Adrenal gland (tissue), 9 donors: ENCODE measurements at regions not wholly inside any gene's neighbourhood (a gene's known extent, or its start where the extent isn't known, plus 50 kb on each side); places are given as distances from the start of the nearest gene placed in this dataset.

Experiments used
- DNase-seq, 7 donors: peaks; one replicate each; pipeline ENCODE4 v3.0.0-alpha.2; 2019 to 2020
- H3K27ac ChIP-seq, 5 donors: fragments of 200-600 bp; sonication (generic) in 4 of 5; 1 replicate in 3 of 5; 2 replicates in 2 of 5; pipeline versions ENCODE4 v1.5.1 to v1.8.0; 2016 to 2020; ENCODE audit warnings: mild to moderate bottlenecking in 1 of 5
- H3K27me3 ChIP-seq: fragments of 200-600 bp; 2 replicates; pipeline ENCODE4 v1.8.0; 2021
- H3K36me3 ChIP-seq, 2 donors: fragments of 200-600 bp; replicated peaks in 1 of 2; 1 replicate in 1 of 2; 2 replicates in 1 of 2; pipeline versions ENCODE4 v1.5.1 to v1.8.0; 2018 to 2022
- H3K4me1 ChIP-seq, 2 donors: fragments of 200-600 bp; replicated peaks in 1 of 2; 1 replicate in 1 of 2; 2 replicates in 1 of 2; pipeline versions ENCODE4 v1.5.1 to v1.8.0; 2018 to 2021
- H3K4me3 ChIP-seq, 4 donors: fragments of 200-600 bp; sonication (generic) in 3 of 4; one replicate each; pipeline ENCODE4 v1.5.1; 2016 to 2018
- H3K9me3 ChIP-seq, 3 donors: fragments of 200-600 bp; sonication (generic) in 1 of 3; replicated peaks in 1 of 3; 1 replicate in 2 of 3; 2 replicates in 1 of 3; pipeline versions ENCODE4 v1.5.1 to v1.8.0; 2016 to 2021
- POLR2A ChIP-seq, 2 donors: fragments of 450-650 bp; IDR thresholded peaks; one replicate each; pipeline ENCODE4 v1.6.1; 2017; ENCODE audit warnings: antibody characterized with exemption in 2 of 2, mild to moderate bottlenecking in 2 of 2, moderate library complexity in 1 of 2
- WGBS, 4 donors: extraction: QIAGEN DNeasy Blood & Tissue Kit in 2 of 4; methylation state at CpG; one replicate each; pipeline versions ENCODE4 v1.1.5 to v1.1.7; 2013 to 2017; 5-methylcytosine and 5-hydroxymethylcytosine counted together
- intact Hi-C, 2 donors: fragments of 100-400 bp; cut with DNase I; formaldehyde crosslinking; loops; one replicate each; pipeline versions ENCODE4 v1.14.1 to v1.15.0; 2022 to 2023
- TF ChIP-seq, protein P1 (sequence below), 6 experiments: fragments of 450-650 bp in 4 of 6; fragments of 200-600 bp in 2 of 6; sonication (generic) in 1 of 6; IDR thresholded peaks; 1 replicate in 5 of 6; 2 replicates in 1 of 6; pipeline versions ENCODE4 v1.5.1 to v1.8.0; 2016 to 2021; ENCODE audit warnings: antibody characterized with exemption in 6 of 6, mild to moderate bottlenecking in 2 of 6, moderate library complexity in 1 of 6
- donor health status: healthy with polysubstance abuse.
- donor health status: Bipolar disorder and iron deficiency.
- donor health status: DM: yes; HTN: yes; CAD: no.
- donor health status: DM: no; HTN: no; CAD: no.
- donor health status: DM: no; HTN: no; CAD: no.

GRCh38 chr11:107276077-107276476 is 181.5 kb downstream of the CWF19L2 start:
- Histone ChIP-seq H3K36me3 (no peaks in the 10 kb centered on the region), H3K27ac (no peak overlapping the region), H3K9me3 (no peaks in the 10 kb centered on the region), H3K27me3 (no peaks in the 10 kb centered on the region), H3K4me1 (no peaks in the 10 kb centered on the region), H3K4me3 (no peak overlapping the region)
- intact Hi-C loops = no loop called here
- TF ChIP-seq, protein P1, sequence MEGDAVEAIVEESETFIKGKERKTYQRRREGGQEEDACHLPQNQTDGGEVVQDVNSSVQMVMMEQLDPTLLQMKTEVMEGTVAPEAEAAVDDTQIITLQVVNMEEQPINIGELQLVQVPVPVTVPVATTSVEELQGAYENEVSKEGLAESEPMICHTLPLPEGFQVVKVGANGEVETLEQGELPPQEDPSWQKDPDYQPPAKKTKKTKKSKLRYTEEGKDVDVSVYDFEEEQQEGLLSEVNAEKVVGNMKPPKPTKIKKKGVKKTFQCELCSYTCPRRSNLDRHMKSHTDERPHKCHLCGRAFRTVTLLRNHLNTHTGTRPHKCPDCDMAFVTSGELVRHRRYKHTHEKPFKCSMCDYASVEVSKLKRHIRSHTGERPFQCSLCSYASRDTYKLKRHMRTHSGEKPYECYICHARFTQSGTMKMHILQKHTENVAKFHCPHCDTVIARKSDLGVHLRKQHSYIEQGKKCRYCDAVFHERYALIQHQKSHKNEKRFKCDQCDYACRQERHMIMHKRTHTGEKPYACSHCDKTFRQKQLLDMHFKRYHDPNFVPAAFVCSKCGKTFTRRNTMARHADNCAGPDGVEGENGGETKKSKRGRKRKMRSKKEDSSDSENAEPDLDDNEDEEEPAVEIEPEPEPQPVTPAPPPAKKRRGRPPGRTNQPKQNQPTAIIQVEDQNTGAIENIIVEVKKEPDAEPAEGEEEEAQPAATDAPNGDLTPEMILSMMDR (IDR thresholded peaks at IDR 0.05) = no peak
- no peak for TF ChIP-seq POLR2A (IDR thresholded peaks at IDR 0.05)
- DNase-seq = no peak
- WGBS, 4 donors = 66 to 81% (median 75%) methylated on average over 2 of the region's 2 CpGs

DNA sequence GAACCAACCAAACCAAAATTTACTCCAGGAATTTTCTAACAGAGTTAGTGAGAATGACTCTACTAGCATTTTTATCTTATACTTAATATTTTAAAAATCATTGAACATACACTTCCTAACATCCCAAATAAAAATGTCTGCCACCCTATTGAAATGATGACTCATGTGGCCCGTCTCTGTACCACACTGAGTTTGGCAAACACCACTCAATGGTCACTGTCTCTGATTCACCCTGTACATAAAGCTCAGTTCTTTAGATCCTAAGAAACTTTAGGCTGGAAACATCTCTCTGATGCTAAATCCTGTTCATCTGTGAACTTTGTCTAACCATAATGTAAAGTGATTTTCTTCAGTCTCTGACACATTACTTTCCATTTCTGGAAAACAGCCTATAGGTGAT is 182.0 kb downstream of the CWF19L2 start:
- 32 to 66% (median 57%) methylated on average over 1 of the region's 1 CpG for WGBS, 4 donors
- Histone ChIP-seq H3K9me3 (no peaks in the 10 kb centered on the region), H3K4me1 (no peaks in the 10 kb centered on the region), H3K27me3 (no peaks in the 10 kb centered on the region), H3K36me3 (no peaks in the 10 kb centered on the region), H3K27ac (no peak overlapping the region), H3K4me3 (no peak overlapping the region)
- TF ChIP-seq, protein P1 (IDR thresholded peaks at IDR 0.05) = no peak
- no peak for TF ChIP-seq POLR2A (IDR thresholded peaks at IDR 0.05)
- DNase-seq = no peak
- intact Hi-C loops = no loop called here

- no peaks in the 10 kb centered on the region for H3K27me3 ChIP-seq
- TF ChIP-seq, protein P1 (IDR thresholded peaks at IDR 0.05) = no peak
- no peak for TF ChIP-seq POLR2A (IDR thresholded peaks at IDR 0.05)
- H3K9me3 ChIP-seq = no peaks in the 10 kb centered on the region
- no peak for DNase-seq
- H3K36me3 ChIP-seq = no peaks in the 10 kb centered on the region
- intact Hi-C loops = no loop called here
- H3K4me1 ChIP-seq = peaks cover 0 to 2% of the 10 kb centered on the region in 2 donors
- no peak overlapping the region for H3K4me3 ChIP-seq
- WGBS, 4 donors = 85 to 92% (median 90%) methylated on average over 4 of the region's 4 CpGs
- no peak overlapping the region for H3K27ac ChIP-seq
Measured at GRCh38 chr11:107274138-107274537, 183.5 kb downstream of the CWF19L2 start.

DNA sequence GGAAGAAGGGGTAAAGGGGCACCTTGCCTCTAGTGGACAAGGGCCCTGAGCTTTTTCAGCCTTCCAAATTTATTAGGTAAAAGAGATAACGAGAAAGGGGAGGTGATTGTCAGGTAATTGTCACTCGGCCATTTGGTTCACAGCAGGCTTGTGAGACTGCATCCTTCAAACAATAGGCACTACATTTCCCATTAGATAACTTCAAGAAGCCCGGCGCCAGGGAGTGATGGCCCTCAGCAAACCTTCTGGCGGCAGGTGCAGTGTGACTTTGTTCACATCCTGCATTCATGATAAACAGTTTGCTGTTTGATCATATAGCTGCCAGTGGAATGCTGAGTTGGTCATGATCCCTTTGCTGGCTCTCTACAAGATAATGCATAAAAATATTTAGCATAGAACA is 185.1 kb downstream of the CWF19L2 start:
- Histone ChIP-seq H3K36me3 (no peaks in the 10 kb centered on the region), H3K27me3 (no peaks in the 10 kb centered on the region), H3K27ac (no peak overlapping the region), H3K4me3 (no peak overlapping the region), H3K9me3 (no peaks in the 10 kb centered on the region), H3K4me1 (peaks cover 0 to 5% of the 10 kb centered on the region in 2 donors)
- intact Hi-C loops = no loop called here
- TF ChIP-seq, protein P1 (IDR thresholded peaks at IDR 0.05) = no peak
- no peak for TF ChIP-seq POLR2A (IDR thresholded peaks at IDR 0.05)
- no peak for DNase-seq
- 82 to 90% (median 90%) methylated on average over 5 of the region's 5 CpGs for WGBS, 4 donors
